ENCODE measurements at regions not wholly inside any gene's neighbourhood (a gene's known extent, or its start where the extent isn't known, plus 50 kb on each side); places are given as distances from the start of the nearest gene placed in this dataset.

DNA sequence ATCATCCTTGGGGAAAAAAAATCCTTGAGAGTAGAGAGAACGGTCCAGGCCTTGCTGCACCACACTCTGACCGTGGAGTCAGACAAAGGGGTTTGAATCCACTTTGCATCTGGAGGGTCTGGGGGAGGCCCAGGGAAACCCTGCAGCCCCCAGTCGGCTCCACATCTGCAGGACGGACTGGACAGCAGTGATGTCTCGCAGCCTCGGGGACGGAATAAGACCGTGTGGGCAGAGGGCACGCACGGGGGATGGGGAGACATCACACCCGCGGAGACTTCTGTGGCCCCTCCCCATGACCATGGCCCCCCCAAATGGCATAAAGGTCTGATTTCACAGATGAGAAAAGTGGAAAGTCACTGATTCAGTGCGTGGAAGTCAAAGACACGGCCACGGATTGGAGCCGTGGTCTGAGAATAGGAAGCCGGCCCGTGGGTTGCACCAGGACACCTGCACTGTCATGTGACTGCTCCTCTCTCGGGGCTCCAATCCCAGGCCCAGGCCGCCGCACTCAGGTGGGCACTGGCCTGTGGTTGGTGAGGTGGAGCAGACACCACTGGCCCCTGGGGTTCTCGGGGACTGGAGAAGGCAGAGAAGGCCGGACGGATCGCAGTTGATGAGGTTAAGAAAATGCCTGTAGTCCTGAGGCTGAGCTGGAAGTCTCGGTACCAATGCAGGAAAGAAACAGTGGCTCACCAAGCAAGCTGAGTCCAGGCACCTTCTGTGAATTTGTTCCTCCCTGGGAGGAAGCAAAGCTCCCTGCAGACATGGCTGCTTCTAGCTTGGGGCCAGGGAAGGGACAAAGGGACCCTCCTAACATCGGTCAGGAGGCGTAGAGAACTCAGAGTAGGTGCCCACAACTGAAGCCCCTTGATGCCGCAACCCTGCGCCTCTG, 61.8 kb downstream of the RTP5 start:
- H3K27ac Mint-ChIP-seq = no peak overlapping the region
- H3K36me3 Mint-ChIP-seq = no peaks in the 10 kb centered on the region
- H3K36me3 ChIP-seq (ENCODE audit: insufficient read depth, low read length) = no peaks in the 10 kb centered on the region
- no peaks in the 10 kb centered on the region for H3K9me3 ChIP-seq (ENCODE audit: control insufficient read depth in 1 of 2, low read length in 2 of 2)
- ChIA-PET POLR2A (ENCODE audit: partially characterized antibody) (no interaction called here), CTCF (ENCODE audit: partially characterized antibody) (no interaction called here)
- DNase-seq = no peak
- no peak overlapping the region for H3K4me3 Mint-ChIP-seq
- H3K4me1 Mint-ChIP-seq = peaks cover 5 to 10% (median 6%) of the 10 kb centered on the region in 4 donors
- H3K27me3 ChIP-seq (ENCODE audit: insufficient read depth, low read length) = no peaks in the 10 kb centered on the region
- intact Hi-C loops (cut with micrococcal nuclease) = no loop called here
- no peak overlapping the region for H3K27ac ChIP-seq (ENCODE audit: low read depth, low read length)
- H3K27me3 Mint-ChIP-seq = no peaks in the 10 kb centered on the region
- H3K4me1 ChIP-seq (ENCODE audit: insufficient read depth, low read length) = peaks cover 10% of the 10 kb centered on the region
- no peak overlapping the region for H3K4me3 ChIP-seq (ENCODE audit: low read length in 2 of 2)
- no peaks in the 10 kb centered on the region for H3K9me3 Mint-ChIP-seq

DNA sequence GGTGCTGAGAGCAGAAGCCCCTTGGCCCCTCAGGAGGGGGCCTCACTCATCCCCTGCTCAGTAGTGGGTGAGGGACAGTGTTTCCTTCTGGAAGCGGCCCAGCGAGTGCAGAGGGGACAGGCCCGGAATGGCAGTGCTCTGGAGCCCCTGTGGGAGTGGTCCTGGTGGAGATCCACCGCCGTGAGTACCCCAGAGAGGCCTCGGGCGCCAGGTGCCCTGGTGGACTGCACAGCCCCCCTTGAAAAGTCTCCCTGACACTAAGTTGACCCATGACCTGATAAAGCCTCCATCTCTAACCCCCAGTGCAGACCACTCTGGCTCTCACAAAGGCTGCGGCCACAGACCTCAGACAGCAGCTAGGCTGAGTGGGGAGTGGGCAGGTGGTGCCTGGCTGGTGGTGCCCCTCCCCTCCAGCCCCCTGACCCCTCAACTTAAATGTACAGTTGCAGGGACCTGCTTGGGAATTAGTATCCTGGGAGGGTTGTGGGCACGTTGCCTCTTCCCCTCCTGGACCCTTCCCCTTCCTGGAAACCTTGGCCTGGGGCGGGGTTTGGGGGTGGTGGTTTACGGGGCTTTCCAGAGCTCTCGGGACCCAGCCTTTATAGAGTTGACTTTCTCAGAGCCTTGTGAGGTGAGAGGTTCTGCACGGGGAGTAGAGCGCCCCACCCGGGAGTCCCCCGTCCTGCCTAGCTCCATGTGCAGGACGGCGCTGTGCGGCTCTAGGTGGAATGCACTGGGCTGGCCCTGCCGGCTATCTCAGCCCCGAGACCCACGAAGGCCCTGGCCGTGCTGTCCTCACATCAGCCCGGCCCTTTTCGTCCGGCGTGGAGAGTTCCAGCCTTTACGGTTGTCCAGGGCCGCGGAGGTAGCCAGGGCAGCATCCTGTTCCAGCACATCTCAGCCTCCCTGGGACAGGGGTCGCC, 62.7 kb downstream of the RTP5 start:
- no peak for DNase-seq
- Mint-ChIP-seq H3K27ac (no peak overlapping the region), H3K9me3 (no peaks in the 10 kb centered on the region), H3K27me3 (no peaks in the 10 kb centered on the region), H3K4me1 (peaks cover 5 to 10% (median 5%) of the 10 kb centered on the region in 4 donors), H3K36me3 (no peaks in the 10 kb centered on the region), H3K4me3 (no peak overlapping the region)
- Histone ChIP-seq H3K4me1 (ENCODE audit: insufficient read depth, low read length) (peaks cover 10% of the 10 kb centered on the region), H3K36me3 (ENCODE audit: insufficient read depth, low read length) (no peaks in the 10 kb centered on the region), H3K27ac (ENCODE audit: low read depth, low read length) (no peak overlapping the region), H3K27me3 (ENCODE audit: insufficient read depth, low read length) (no peaks in the 10 kb centered on the region), H3K9me3 (ENCODE audit: control insufficient read depth in 1 of 2, low read length in 2 of 2) (no peaks in the 10 kb centered on the region), H3K4me3 (ENCODE audit: low read length in 2 of 2) (no peak overlapping the region)
- POLR2A ChIA-PET (ENCODE audit: partially characterized antibody) = no interaction called here
- intact Hi-C loops (cut with micrococcal nuclease) = no loop called here
- CTCF ChIA-PET (ENCODE audit: partially characterized antibody) = interaction anchor here (1.6 kb wide), 1 partner anchor 19 kb away, joined by 6 read pairs; no protein-coding TSS in a partner anchor

DNA sequence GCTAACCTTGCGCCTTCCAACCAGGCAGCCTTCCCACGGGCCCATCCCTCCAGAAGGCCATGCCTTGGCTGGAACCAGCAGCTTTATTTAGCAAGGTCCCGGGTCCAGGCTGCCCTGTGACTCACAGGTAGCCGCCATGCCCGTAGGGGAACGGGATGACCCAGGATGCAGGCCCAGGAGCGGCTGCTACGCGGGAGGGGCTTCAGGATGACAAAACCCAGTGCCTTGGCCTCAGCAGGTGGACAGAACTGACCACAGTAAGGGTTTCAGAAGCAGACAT, 63.3 kb downstream of the RTP5 start:
- H3K27ac Mint-ChIP-seq = no peak overlapping the region
- H3K36me3 Mint-ChIP-seq = no peaks in the 10 kb centered on the region
- H3K4me3 Mint-ChIP-seq = no peak overlapping the region
- Histone ChIP-seq H3K36me3 (ENCODE audit: insufficient read depth, low read length) (no peaks in the 10 kb centered on the region), H3K27me3 (ENCODE audit: insufficient read depth, low read length) (no peaks in the 10 kb centered on the region), H3K4me3 (ENCODE audit: low read length in 2 of 2) (no peak overlapping the region), H3K27ac (ENCODE audit: low read depth, low read length) (no peak overlapping the region), H3K4me1 (ENCODE audit: insufficient read depth, low read length) (peaks cover 10% of the 10 kb centered on the region), H3K9me3 (ENCODE audit: control insufficient read depth in 1 of 2, low read length in 2 of 2) (no peaks in the 10 kb centered on the region)
- intact Hi-C loops (cut with micrococcal nuclease) = no loop called here
- no peak for DNase-seq
- peaks cover 5 to 10% (median 8%) of the 10 kb centered on the region in 4 donors for H3K4me1 Mint-ChIP-seq
- ChIA-PET POLR2A (ENCODE audit: partially characterized antibody) (no interaction called here), CTCF (ENCODE audit: partially characterized antibody) (interaction anchor here (1.6 kb wide), 1 partner anchor 18 kb away, joined by 6 read pairs; no protein-coding TSS in a partner anchor)
- no peaks in the 10 kb centered on the region for H3K9me3 Mint-ChIP-seq
- no peaks in the 10 kb centered on the region for H3K27me3 Mint-ChIP-seq

DNA sequence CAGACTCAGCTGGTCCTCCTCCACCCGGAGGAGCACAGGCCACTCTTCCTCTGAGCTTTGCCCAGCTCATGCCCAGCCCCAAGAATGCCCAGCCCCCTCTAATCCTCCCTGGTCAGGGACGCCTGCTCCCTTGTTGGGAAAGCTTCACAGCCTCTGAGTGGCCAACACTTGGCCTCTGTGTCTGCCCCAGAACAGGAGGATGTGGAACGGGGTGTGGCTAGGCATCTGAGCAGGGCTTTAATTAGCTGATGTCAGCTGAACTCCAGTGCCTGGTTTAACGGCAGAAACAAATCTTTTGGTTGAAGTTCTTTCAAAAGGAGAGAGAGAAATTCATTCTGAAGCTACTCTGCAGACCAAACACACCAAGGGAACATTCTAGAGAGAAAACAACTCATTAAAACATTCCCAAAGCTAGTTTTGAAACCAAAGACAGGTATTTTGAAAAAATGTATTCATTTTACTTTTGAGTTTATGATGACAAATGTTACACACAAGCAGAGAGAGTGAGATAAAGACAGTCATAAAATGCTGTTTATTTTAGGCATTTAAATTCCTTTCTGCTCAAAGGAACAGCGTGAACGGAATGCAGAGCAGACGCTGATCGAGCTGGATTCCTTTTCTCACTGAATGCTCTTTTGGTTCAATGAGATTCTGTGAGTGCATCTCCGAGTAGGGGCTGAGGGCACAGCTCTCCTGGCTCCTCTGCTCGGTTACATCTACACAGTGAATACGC, 63.8 kb downstream of the RTP5 start:
- ChIA-PET POLR2A (ENCODE audit: partially characterized antibody) (no interaction called here), CTCF (ENCODE audit: partially characterized antibody) (interaction anchor here (1.6 kb wide), 1 partner anchor 18 kb away, joined by 6 read pairs; no protein-coding TSS in a partner anchor)
- DNase-seq = no peak
- H3K27ac Mint-ChIP-seq = peak overlapping the region in 5 of 7 donors; percentile 24 to 62 (median 48)
- H3K4me1 ChIP-seq (ENCODE audit: insufficient read depth, low read length) = peaks cover 10% of the 10 kb centered on the region
- H3K27me3 Mint-ChIP-seq = no peaks in the 10 kb centered on the region
- intact Hi-C loops (cut with micrococcal nuclease) = no loop called here
- no peak overlapping the region for H3K27ac ChIP-seq (ENCODE audit: low read depth, low read length)
- no peaks in the 10 kb centered on the region for H3K36me3 Mint-ChIP-seq
- H3K36me3 ChIP-seq (ENCODE audit: insufficient read depth, low read length) = no peaks in the 10 kb centered on the region
- H3K4me1 Mint-ChIP-seq = peaks cover 7 to 12% (median 11%) of the 10 kb centered on the region in 4 donors
- no peaks in the 10 kb centered on the region for H3K9me3 Mint-ChIP-seq
- H3K9me3 ChIP-seq (ENCODE audit: control insufficient read depth in 1 of 2, low read length in 2 of 2) = no peaks in the 10 kb centered on the region
- H3K4me3 Mint-ChIP-seq = peak overlapping the region in 1 of 8 donors; percentile 7
- H3K27me3 ChIP-seq (ENCODE audit: insufficient read depth, low read length) = no peaks in the 10 kb centered on the region
- no peak overlapping the region for H3K4me3 ChIP-seq (ENCODE audit: low read length in 2 of 2)

DNA sequence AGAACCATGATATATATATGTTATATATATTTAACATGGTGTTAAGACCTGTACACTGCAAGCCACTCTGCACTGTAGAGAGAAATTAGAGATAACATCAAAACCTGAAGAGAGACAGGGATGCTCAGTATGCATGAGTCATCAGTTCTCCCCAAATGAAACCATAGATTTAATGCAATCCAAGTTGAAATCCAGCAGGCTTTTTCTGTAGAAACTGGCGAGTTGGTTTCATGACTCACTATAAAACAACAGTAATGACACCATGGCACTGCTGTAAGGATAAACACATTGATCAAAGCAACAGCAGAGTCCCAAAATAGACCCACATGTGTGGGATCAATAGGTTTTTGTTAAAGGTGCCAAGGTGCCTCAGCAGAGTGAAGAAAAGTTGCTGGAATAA, 65.8 kb downstream of the RTP5 start:
- no peaks in the 10 kb centered on the region for H3K27me3 Mint-ChIP-seq
- peaks cover 26% of the 10 kb centered on the region for H3K4me1 ChIP-seq (ENCODE audit: insufficient read depth, low read length)
- no peaks in the 10 kb centered on the region for H3K9me3 ChIP-seq (ENCODE audit: control insufficient read depth in 1 of 2, low read length in 2 of 2)
- H3K4me1 Mint-ChIP-seq = peaks cover 12 to 28% (median 24%) of the 10 kb centered on the region in 4 donors
- H3K36me3 Mint-ChIP-seq = no peaks in the 10 kb centered on the region
- no peaks in the 10 kb centered on the region for H3K27me3 ChIP-seq (ENCODE audit: insufficient read depth, low read length)
- peaks cover 0 to 2% (median 0%) of the 10 kb centered on the region in 8 donors for H3K9me3 Mint-ChIP-seq
- no peak overlapping the region for H3K27ac Mint-ChIP-seq
- no peak overlapping the region for H3K4me3 Mint-ChIP-seq
- intact Hi-C loops (cut with micrococcal nuclease) = no loop called here
- ChIA-PET CTCF (ENCODE audit: partially characterized antibody) (no interaction called here), POLR2A (ENCODE audit: partially characterized antibody) (no interaction called here)
- no peak for DNase-seq
- no peak overlapping the region for H3K4me3 ChIP-seq (ENCODE audit: low read length in 2 of 2)
- H3K36me3 ChIP-seq (ENCODE audit: insufficient read depth, low read length) = no peaks in the 10 kb centered on the region
- H3K27ac ChIP-seq (ENCODE audit: low read depth, low read length) = no peak overlapping the region

DNA sequence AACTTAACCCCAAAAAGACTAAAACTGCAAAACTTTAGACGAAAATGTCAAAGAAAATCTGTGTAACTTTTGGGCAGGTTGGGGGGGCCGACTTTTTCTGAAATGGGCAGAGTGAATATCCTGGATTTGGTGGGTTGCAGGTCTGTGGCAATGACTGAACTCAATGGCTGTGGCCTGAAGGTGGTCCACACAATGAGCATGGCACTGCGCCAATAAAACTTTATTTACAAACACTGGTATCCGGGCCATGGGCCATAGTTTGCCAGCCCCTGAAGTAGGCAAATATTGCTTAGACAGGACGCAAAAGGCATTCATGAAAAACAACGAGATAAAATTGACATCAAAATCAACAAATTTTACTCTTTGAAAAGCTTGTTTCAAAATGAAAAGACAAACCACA, 66.2 kb downstream of the RTP5 start:
- Histone ChIP-seq H3K4me1 (ENCODE audit: insufficient read depth, low read length) (peaks cover 26% of the 10 kb centered on the region), H3K27me3 (ENCODE audit: insufficient read depth, low read length) (no peaks in the 10 kb centered on the region), H3K4me3 (ENCODE audit: low read length in 2 of 2) (no peak overlapping the region), H3K27ac (ENCODE audit: low read depth, low read length) (no peak overlapping the region), H3K9me3 (ENCODE audit: control insufficient read depth in 1 of 2, low read length in 2 of 2) (no peaks in the 10 kb centered on the region), H3K36me3 (ENCODE audit: insufficient read depth, low read length) (no peaks in the 10 kb centered on the region)
- ChIA-PET CTCF (ENCODE audit: partially characterized antibody) (no interaction called here), POLR2A (ENCODE audit: partially characterized antibody) (no interaction called here)
- no peak overlapping the region for H3K27ac Mint-ChIP-seq
- intact Hi-C loops (cut with micrococcal nuclease) = no loop called here
- H3K4me1 Mint-ChIP-seq = peaks cover 12 to 31% (median 26%) of the 10 kb centered on the region in 4 donors
- H3K27me3 Mint-ChIP-seq = no peaks in the 10 kb centered on the region
- H3K9me3 Mint-ChIP-seq = peaks cover 0 to 2% (median 0%) of the 10 kb centered on the region in 8 donors
- H3K36me3 Mint-ChIP-seq = no peaks in the 10 kb centered on the region
- H3K4me3 Mint-ChIP-seq = no peak overlapping the region
- no peak for DNase-seq
